GM18502 (cell line): ENCODE measurements at regions not wholly inside any gene's neighbourhood (a gene's known extent, or its start where the extent isn't known, plus 50 kb on each side); places are given as distances from the start of the nearest gene placed in this dataset.

Experiments used
- ATAC-seq: cut with Tn5 transposase; IDR thresholded peaks from one replicate; pipeline ENCODE4 v1.9.1; 2021; ENCODE audit warnings: mild to moderate bottlenecking; ENCODE audit not compliant: unreplicated experiment, poor library complexity

DNA sequence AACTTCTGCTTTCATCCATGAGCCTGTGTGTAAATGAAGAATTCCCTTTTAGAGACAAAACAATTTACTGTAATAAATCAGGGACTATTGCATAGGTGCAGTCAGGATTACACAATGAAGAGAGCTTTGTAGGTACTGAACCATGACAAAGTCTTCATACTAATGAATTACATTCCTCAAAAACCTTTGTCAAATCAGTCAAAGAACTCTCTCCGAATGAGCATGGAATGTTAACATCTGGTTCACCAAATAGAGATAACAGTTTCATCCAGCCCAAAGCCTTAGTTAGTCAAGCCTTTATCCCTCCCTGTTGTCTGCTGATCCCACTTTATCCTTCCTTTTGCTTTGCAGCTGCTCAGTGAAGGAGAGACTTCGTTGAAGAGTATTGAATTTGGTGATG is 62.9 kb upstream of the DMRTA1 start:
- ATAC-seq, result no peak

DNA sequence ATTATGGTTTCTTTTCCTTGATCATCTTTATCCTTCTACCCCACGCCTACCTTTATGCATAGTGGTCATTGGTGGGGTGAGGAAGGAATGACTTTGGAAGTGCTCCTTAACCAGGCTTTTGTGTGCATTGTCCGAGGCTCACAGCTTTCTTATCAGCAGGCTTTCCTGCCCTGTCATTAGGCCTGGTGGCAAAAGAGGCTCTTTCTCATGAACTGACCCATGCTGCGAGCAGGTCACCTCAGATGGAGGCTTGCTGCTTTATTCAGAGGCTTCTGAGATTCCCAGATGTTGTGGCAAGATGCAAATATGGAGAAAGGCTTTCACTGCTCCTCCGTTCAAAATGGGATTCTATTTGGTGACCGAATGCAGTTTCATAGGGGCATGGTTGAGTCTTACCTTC is 57.4 kb upstream of the DMRTA1 start:
- ATAC-seq, result no peak

DNA sequence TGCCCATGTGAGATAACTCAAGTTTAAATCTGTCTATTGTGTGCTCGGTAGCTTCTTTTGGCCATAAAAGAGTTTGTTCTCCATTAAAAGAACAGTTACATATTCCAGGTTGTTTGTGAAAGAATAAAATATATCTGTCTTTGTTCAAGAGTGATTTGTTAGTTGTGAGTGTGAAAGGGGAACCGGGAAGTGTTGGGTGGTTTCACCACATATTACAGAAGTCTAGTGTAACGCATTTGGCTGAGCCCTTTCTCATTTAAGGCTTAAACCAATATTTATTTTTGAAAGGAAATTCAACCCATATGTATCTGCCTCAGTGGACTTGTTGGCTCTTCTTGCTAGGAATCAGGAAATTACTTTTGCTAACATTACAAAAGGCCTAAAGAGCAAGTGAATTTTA is 54.1 kb upstream of the DMRTA1 start:
- ATAC-seq, result no peak

DNA sequence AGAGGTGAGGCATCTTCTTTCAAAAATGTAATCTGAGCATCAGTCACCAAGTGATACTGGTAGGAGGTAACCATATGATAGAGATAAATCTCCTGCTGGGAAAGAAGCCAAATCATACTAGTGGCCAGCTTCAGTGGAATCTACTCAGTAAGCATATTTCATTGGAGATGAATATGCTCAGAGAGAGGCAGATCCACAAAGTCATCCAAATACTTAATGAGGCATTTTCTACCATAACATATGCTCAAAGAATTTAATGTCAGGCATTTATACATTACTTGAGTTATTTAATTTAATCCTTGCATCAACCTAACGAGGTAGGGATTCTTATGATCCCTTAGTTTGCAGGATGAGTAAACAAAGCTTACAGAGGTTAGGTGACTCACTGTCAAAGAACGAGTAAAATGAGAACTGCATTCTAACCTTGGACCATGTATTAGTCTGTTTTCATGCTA is 50.9 kb upstream of the DMRTA1 start:
- no peak for ATAC-seq
